ENCODE measurements at regions not wholly inside any gene's neighbourhood (a gene's known extent, or its start where the extent isn't known, plus 50 kb on each side); places are given as distances from the start of the nearest gene placed in this dataset.

DNA sequence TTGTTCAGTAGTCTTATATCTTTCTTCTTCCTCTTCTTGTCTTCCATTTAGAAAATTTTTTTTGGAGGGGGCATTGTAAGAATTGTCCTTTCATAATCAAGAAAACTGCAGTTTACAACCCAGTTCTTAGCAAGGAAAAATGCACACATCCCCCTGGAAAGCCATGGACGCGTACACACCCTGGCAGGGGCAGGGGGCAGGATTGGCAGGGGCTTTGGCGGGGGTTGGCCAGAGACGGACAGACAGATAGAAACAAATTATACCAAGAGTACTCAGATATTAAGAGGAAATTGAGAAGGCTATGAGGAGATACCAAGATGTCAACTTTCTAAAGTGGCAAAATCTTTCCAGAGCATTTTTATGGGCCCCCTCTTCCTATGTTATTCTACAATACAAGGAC is 322.5 kb upstream of the CPXCR1 start:
- no peak for DNase-seq
- Histone ChIP-seq H3K36me3 (no peaks in the 10 kb centered on the region), H3K9me3 (no peaks in the 10 kb centered on the region)

DNA sequence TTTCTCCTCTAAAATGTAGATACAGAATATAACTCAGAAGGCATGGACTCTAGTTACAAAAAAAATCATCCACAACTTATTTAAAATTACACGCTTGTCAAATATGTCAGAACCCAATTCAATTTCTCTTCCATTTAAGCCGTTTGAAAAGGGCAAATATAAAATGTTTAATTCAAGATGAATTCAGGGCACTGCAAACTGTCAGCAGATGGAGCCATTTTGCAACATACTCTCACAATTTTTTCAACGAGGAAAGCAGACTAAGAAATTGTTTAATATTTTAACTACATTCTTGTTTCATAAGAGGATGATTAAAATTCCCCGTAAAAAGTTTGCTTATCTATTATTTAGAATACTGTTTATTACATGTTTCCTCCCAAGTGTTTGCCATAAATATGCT is 321.3 kb upstream of the CPXCR1 start:
- Histone ChIP-seq H3K27ac (no peak overlapping the region), H3K4me3 (no peak overlapping the region), H3K4me1 (no peaks in the 10 kb centered on the region), H3K9me3 (no peaks in the 10 kb centered on the region), H3K27me3 (no peaks in the 10 kb centered on the region), H3K36me3 (no peaks in the 10 kb centered on the region)
- TF ChIP-seq, protein P1, sequence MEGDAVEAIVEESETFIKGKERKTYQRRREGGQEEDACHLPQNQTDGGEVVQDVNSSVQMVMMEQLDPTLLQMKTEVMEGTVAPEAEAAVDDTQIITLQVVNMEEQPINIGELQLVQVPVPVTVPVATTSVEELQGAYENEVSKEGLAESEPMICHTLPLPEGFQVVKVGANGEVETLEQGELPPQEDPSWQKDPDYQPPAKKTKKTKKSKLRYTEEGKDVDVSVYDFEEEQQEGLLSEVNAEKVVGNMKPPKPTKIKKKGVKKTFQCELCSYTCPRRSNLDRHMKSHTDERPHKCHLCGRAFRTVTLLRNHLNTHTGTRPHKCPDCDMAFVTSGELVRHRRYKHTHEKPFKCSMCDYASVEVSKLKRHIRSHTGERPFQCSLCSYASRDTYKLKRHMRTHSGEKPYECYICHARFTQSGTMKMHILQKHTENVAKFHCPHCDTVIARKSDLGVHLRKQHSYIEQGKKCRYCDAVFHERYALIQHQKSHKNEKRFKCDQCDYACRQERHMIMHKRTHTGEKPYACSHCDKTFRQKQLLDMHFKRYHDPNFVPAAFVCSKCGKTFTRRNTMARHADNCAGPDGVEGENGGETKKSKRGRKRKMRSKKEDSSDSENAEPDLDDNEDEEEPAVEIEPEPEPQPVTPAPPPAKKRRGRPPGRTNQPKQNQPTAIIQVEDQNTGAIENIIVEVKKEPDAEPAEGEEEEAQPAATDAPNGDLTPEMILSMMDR (IDR thresholded peaks at IDR 0.05) = no peak
- TF ChIP-seq POLR2A (IDR thresholded peaks at IDR 0.05) = no peak
- no peak for DNase-seq

More for the DNA sequence above, 322.5 kb upstream of the CPXCR1 start:
- no peak overlapping the region for H3K4me3 ChIP-seq
- no peaks in the 10 kb centered on the region for H3K4me1 ChIP-seq
- H3K27ac ChIP-seq = no peak overlapping the region
- TF ChIP-seq POLR2A (IDR thresholded peaks at IDR 0.05) = no peak
- TF ChIP-seq, protein P1 (IDR thresholded peaks at IDR 0.05) = no peak
- H3K27me3 ChIP-seq = no peaks in the 10 kb centered on the region

GRCh38 chrX:88437563-88437962 is 309.5 kb upstream of the CPXCR1 start:
- Histone ChIP-seq H3K9me3 (no peaks in the 10 kb centered on the region), H3K27ac (no peak overlapping the region), H3K27me3 (no peaks in the 10 kb centered on the region), H3K4me1 (no peaks in the 10 kb centered on the region), H3K36me3 (no peaks in the 10 kb centered on the region), H3K4me3 (no peak overlapping the region)
- DNase-seq = no peak
- TF ChIP-seq, protein P1 (IDR thresholded peaks at IDR 0.05) = no peak
- TF ChIP-seq POLR2A (IDR thresholded peaks at IDR 0.05) = no peak

DNA sequence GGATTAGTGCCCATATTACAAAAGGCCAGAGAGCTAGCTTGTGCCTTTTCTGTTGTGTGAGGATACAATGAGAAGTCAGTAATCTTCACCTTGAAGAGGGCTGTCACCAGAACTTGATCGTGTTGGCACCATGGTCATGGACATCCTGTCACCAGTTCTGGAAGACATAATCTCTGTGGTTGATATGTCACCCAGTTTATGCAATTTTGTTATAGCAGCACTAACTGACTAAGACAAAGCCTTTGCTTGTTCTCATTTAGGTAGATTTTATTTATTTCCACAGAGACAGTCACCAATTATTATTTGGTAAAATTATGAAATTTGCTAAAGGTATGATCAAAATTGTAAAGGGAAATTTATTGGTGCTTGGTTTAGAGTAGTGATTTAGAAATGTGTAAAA is 308.8 kb upstream of the CPXCR1 start:
- Histone ChIP-seq H3K27ac (no peak overlapping the region), H3K4me3 (no peak overlapping the region), H3K4me1 (no peaks in the 10 kb centered on the region), H3K36me3 (no peaks in the 10 kb centered on the region), H3K9me3 (no peaks in the 10 kb centered on the region), H3K27me3 (no peaks in the 10 kb centered on the region)
- DNase-seq = no peak
- TF ChIP-seq POLR2A (IDR thresholded peaks at IDR 0.05) = no peak
- TF ChIP-seq, protein P1 (IDR thresholded peaks at IDR 0.05) = no peak

DNA sequence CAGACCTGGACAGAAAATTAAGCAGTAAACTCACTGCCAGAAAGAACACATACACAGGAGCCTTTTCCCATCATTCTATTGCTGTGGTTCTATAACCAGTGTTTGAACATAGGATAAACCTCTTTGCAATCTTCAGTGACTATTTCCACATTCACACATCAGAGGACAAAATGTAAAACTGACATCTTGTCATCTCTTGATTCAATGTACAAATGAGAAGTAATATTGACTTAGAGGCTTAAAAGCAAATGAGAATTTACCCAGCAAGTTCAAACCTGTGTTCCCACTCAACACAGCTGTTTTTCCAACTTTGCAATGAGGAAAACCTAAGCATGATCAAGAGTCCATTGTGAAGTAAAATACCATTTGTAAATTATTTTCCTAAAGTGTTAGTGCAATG is 307.1 kb upstream of the CPXCR1 start:
- TF ChIP-seq POLR2A (IDR thresholded peaks at IDR 0.05) = no peak
- TF ChIP-seq, protein P1 (IDR thresholded peaks at IDR 0.05) = no peak
- no peaks in the 10 kb centered on the region for H3K36me3 ChIP-seq

More for the DNA sequence above, 307.1 kb upstream of the CPXCR1 start:
- Histone ChIP-seq H3K27me3 (no peaks in the 10 kb centered on the region), H3K9me3 (no peaks in the 10 kb centered on the region), H3K27ac (no peak overlapping the region), H3K4me3 (no peak overlapping the region), H3K4me1 (no peaks in the 10 kb centered on the region)
- DNase-seq = no peak

Small RNA genes lying in the stretch of these regions (small RNA-seq; reads per million reads assigned to genes)
- gene AL929325.1 (0 reads per million in 2 donors), gene RF01225 (0 reads per million in 2 donors)

Data from Peyer's patch (tissue), 4 donors.